IMR-90 (cell line): ENCODE measurements at regions not wholly inside any gene's neighbourhood (a gene's known extent, or its start where the extent isn't known, plus 50 kb on each side); places are given as distances from the start of the nearest gene placed in this dataset.

Source experiments
- ATAC-seq: fragments of 200-7000 bp; cut with Tn5 transposase; 2 replicates; pipeline ENCODE4 v1.9.1; 2020; ENCODE audit warnings: low read depth, mild to moderate bottlenecking, moderate library complexity
- BruUV-seq: library from RNA; stranded (reverse); fragments of 400-500 nt; replicated peaks from 2 replicates; lab custom pipeline; 2021; lab: Mats Ljungman, UMichigan
- CTCF ChIA-PET: fragments of 300-600 bp; formaldehyde crosslinking; extraction: SDS; loops from one replicate; lab custom pipeline; 2021; ENCODE audit warnings: antibody characterized with exemption; lab: Yijun Ruan, JAX
- POLR2A ChIA-PET: fragments of 300-600 bp; sonication (Branson Sonifier 250); formaldehyde crosslinking; loops from one replicate; lab custom pipeline; 2022; ENCODE audit warnings: antibody characterized with exemption; ENCODE audit not compliant: unreplicated experiment; lab: Charles Lee
- DNase-seq: peaks from one replicate; pipeline ENCODE4 v3.0.0; 2013
- H2AFZ ChIP-seq: replicated peaks from 2 replicates; pipeline ENCODE3; 2013; ENCODE audit warnings: low read length, mild to moderate bottlenecking; ENCODE audit not compliant: poor library complexity
- H2AK5ac ChIP-seq: 2 replicates; pipeline ENCODE4 v1.6.1; 2013; ENCODE audit warnings: low read depth, low read length, inconsistent platforms
- H2AK9ac ChIP-seq: replicated peaks from 2 replicates; pipeline ENCODE3; 2013; ENCODE audit warnings: mild to moderate bottlenecking, low read depth, low read length, moderate library complexity; ENCODE audit not compliant: poor library complexity
- H2BK120ac ChIP-seq: 2 replicates; pipeline ENCODE4 v1.6.1; 2013; ENCODE audit warnings: low read depth, low read length, inconsistent platforms
- H2BK15ac ChIP-seq: 3 replicates; pipeline ENCODE4 v1.6.1; 2013; ENCODE audit warnings: low read depth, low read length, inconsistent platforms
- H2BK20ac ChIP-seq: 2 replicates; pipeline ENCODE4 v1.6.1; 2013; ENCODE audit warnings: low read depth, mild to moderate bottlenecking, inconsistent platforms, low read length, moderate library complexity
- H2BK5ac ChIP-seq: 2 replicates; pipeline ENCODE4 v1.6.1; 2013; ENCODE audit warnings: mild to moderate bottlenecking, low read depth, low read length, inconsistent platforms; ENCODE audit not compliant: poor library complexity, severe bottlenecking
- H3K14ac ChIP-seq: replicated peaks from 2 replicates; pipeline ENCODE4 v1.6.1; 2013; ENCODE audit warnings: low read depth, low read length, inconsistent platforms
- H3K18ac ChIP-seq: 2 replicates; pipeline ENCODE4 v1.6.1; 2013; ENCODE audit warnings: low read depth, low read length, control low read depth
- H3K23ac ChIP-seq: 2 replicates; pipeline ENCODE4 v1.6.1; 2013; ENCODE audit warnings: low read depth, low read length, inconsistent platforms
- H3K27ac ChIP-seq: 2 replicates; pipeline ENCODE4 v1.5.1; 2013; ENCODE audit warnings: mild to moderate bottlenecking, control low read depth, low read length; ENCODE audit not compliant: insufficient read depth
- H3K27me3 ChIP-seq: 2 replicates; pipeline ENCODE4 v1.6.1; 2013; ENCODE audit warnings: low read length; ENCODE audit not compliant: control insufficient read depth, insufficient read depth
- H3K36me3 ChIP-seq: 2 replicates; pipeline ENCODE4 v1.6.1; 2013; ENCODE audit warnings: low read length, mixed read lengths; ENCODE audit not compliant: control insufficient read depth, insufficient read depth
- H3K4ac ChIP-seq: 2 replicates; pipeline ENCODE4 v1.6.1; 2013; ENCODE audit warnings: low read depth, low read length, inconsistent platforms
- H3K4me1 ChIP-seq: 2 replicates; pipeline ENCODE4 v1.6.1; 2013; ENCODE audit warnings: low read length, mixed read lengths; ENCODE audit not compliant: control insufficient read depth, insufficient read depth
- H3K4me2 ChIP-seq: 2 replicates; pipeline ENCODE4 v1.6.1; 2013; ENCODE audit warnings: low read depth, mild to moderate bottlenecking, control low read depth, low read length, moderate library complexity
- H3K4me3 ChIP-seq: 2 replicates; pipeline ENCODE4 v1.5.1; 2013; ENCODE audit warnings: low read depth, mild to moderate bottlenecking, control low read depth, low read length, moderate library complexity; ENCODE audit not compliant: insufficient read depth
- H3K56ac ChIP-seq: 2 replicates; pipeline ENCODE4 v1.6.1; 2013; ENCODE audit warnings: low read length, inconsistent platforms; ENCODE audit not compliant: insufficient read depth; ENCODE audit errors: extremely low read depth
- H3K79me1 ChIP-seq, 2 experiments: 2 replicates each; pipeline ENCODE4 v1.6.1; 2013; ENCODE audit warnings: low read length in 2 of 2, inconsistent platforms in 1 of 2, low read depth in 1 of 2
- H3K9ac ChIP-seq: 2 replicates; pipeline ENCODE4 v1.6.1; 2013; ENCODE audit warnings: low read depth, low read length, control low read depth
- H3K9me1 ChIP-seq: 2 replicates; pipeline ENCODE4 v1.6.1; 2013; ENCODE audit warnings: low read length, inconsistent platforms; ENCODE audit not compliant: insufficient read depth
- H3K9me3 ChIP-seq: 2 replicates; pipeline ENCODE4 v1.6.1; 2013; ENCODE audit warnings: low read length; ENCODE audit not compliant: control insufficient read depth, insufficient read depth
- H4K20me1 ChIP-seq: 2 replicates; pipeline ENCODE4 v1.6.1; 2013; ENCODE audit warnings: low read length, inconsistent platforms; ENCODE audit not compliant: insufficient read depth
- H4K5ac ChIP-seq: 2 replicates; pipeline ENCODE4 v1.6.1; 2013; ENCODE audit warnings: mild to moderate bottlenecking, low read depth, low read length, control low read depth
- H4K8ac ChIP-seq, 2 experiments: 2 replicates each; pipeline ENCODE4 v1.6.1; 2013; ENCODE audit warnings: low read depth in 2 of 2, low read length in 2 of 2, control low read depth in 1 of 2, inconsistent platforms in 1 of 2
- H4K91ac ChIP-seq: 2 replicates; pipeline ENCODE4 v1.6.1; 2013; ENCODE audit warnings: low read depth, low read length, inconsistent platforms; ENCODE audit not compliant: insufficient read depth
- FOS ChIP-seq: fragments of 150-350 bp; IDR thresholded peaks from 2 replicates; pipeline ENCODE4 v1.6.1; 2016; ENCODE audit warnings: low read depth, low read length
- MAFK ChIP-seq: IDR thresholded peaks from 2 replicates; pipeline ENCODE4 v1.6.1; 2012; ENCODE audit warnings: low read depth, low read length, improper control_type of control experiment
- POLR2A ChIP-seq: IDR thresholded peaks from 2 replicates; pipeline ENCODE4 v1.6.1; 2012; ENCODE audit warnings: mild to moderate bottlenecking, low read depth, low read length
- RAD21 ChIP-seq: IDR thresholded peaks from 2 replicates; pipeline ENCODE4 v1.6.1; 2012; ENCODE audit warnings: low read length, improper control_type of control experiment
- WGBS, 2 experiments: methylation state at CpG; one replicate each; pipeline versions ENCODE4 v1.1.5 to v1.1.7; 2013; ENCODE audit warnings: missing lambda C conversion rate in 2 of 2; ENCODE audit not compliant: insufficient read length in 1 of 2; ENCODE audit errors: extremely low coverage in 2 of 2; 5-methylcytosine and 5-hydroxymethylcytosine counted together
- dilution Hi-C: fragments of 300-500 bp; cut with HindIII; formaldehyde crosslinking; loops from one replicate; pipeline ENCODE4 v1.14.3; 2018; ENCODE audit warnings: low sequenced_read_pairs; ENCODE audit not compliant: unreplicated experiment
- in situ Hi-C: fragments of 300-500 bp; cut with MboI; formaldehyde crosslinking; loops from 3 replicates; pipeline ENCODE4 v1.14.3; 2019; ENCODE audit warnings: low sequenced_read_pairs, inconsistent platforms, mixed read lengths
- intact Hi-C: fragments of 100-400 bp; cut with micrococcal nuclease; formaldehyde crosslinking; loops from 2 replicates; pipeline ENCODE4 v1.10.0; 2022

DNA sequence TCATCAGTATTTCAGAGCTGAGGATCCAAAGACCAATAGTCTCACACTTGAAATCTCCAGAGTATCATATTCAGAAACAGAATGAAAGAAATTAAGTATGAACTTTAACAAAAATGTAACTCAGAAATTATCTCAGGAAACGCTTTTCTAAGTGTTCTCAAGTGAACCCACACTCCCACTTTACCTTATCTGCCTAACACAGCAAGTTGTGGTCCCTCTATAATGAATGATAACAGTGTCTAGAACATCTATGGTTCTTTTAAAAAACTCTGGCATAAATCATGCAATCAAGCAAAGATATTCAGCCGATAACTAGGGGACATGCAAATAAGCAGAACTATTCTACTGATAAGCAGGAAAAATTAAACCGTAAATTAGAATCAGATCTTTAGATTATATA lies 1574.2 kb downstream of the PLA2G4A start:
- Histone ChIP-seq H3K36me3 (no peaks in the 10 kb centered on the region), H3K4ac (no peak overlapping the region), H3K4me2 (no peak overlapping the region), H3K23ac (no peak overlapping the region), H2AK5ac (no peak overlapping the region), H2BK20ac (no peak overlapping the region), H4K8ac (no peak overlapping the region), H3K9ac (no peak overlapping the region), H2BK15ac (no peak overlapping the region), H3K27me3 (no peaks in the 10 kb centered on the region), H3K27ac (no peak overlapping the region), H3K9me1 (no peaks in the 10 kb centered on the region), H4K91ac (no peak overlapping the region), H3K79me1 (no peaks in the 10 kb centered on the region), H2AK9ac (no peak overlapping the region), H3K4me3 (no peak overlapping the region), H3K56ac (no peak overlapping the region), H3K9me3 (no peaks in the 10 kb centered on the region), H2BK120ac (no peak overlapping the region), H4K5ac (no peak overlapping the region), H3K14ac (no peak overlapping the region), H3K4me1 (no peaks in the 10 kb centered on the region; the same call in 1 of the 2 replicates), H4K20me1 (no peaks in the 10 kb centered on the region), H2AFZ (no peak overlapping the region), H3K18ac (no peak overlapping the region), H2BK5ac (no peak overlapping the region)
- dilution Hi-C loops (no loop called here), in situ Hi-C loops (no loop called here), intact Hi-C loops (no loop called here)
- POLR2A ChIA-PET = no interaction called here
- ATAC-seq = no peak
- DNase-seq = no peak
- CTCF ChIA-PET = no interaction called here
- WGBS, 2 experiments = no CpG with 5 or more reads among the region's 3 CpGs
- no TSS peak for BruUV-seq
- TF ChIP-seq MAFK (no peak), POLR2A (no peak), FOS (no peak), RAD21 (no peak)
